ENCODE measurements at regions not wholly inside any gene's neighbourhood (a gene's known extent, or its start where the extent isn't known, plus 50 kb on each side); places are given as distances from the start of the nearest gene placed in this dataset.

DNA sequence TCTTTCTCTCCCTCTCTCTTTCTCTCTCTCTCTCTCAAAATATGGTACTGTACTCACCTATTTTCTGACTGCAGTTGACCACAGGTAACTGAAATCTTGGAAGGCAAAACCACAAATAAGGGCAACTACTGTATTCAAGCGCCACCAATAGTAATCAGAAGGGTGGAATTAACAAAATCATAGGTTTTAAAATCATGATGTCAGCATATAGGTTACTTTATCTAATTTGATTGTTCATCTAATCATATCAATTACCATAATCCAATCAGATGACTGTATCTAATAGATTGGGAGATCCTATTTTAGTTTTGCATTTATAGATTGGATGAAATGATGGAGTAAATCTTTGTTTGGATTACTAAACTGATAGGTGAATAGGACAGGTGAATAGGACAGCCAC is 155.8 kb upstream of the KITLG start:
- Histone ChIP-seq H3K9me1 (ENCODE audit: control insufficient read depth, extremely low read depth, insufficient read depth, low read length) (no peaks in the 10 kb centered on the region), H2AFZ (ENCODE audit: control insufficient read depth, low read length) (no peak overlapping the region), H3K4me2 (ENCODE audit: control insufficient read depth, extremely low read depth, insufficient read depth, low read depth, low read length) (no peak overlapping the region), H3K27me3 (ENCODE audit: control insufficient read depth, extremely low read depth, insufficient read depth, low read length) (no peaks in the 10 kb centered on the region), H3K4me1 (ENCODE audit: control insufficient read depth, extremely low read depth, insufficient read depth, low read length) (no peaks in the 10 kb centered on the region), H3K36me3 (ENCODE audit: control insufficient read depth in 2 of 2, extremely low read depth in 1 of 2, insufficient read depth in 2 of 2, low read length in 2 of 2) (no peaks in the 10 kb centered on the region), H3K4me3 (ENCODE audit: control insufficient read depth in 2 of 3, extremely low read depth in 1 of 3, insufficient read depth in 2 of 3, low read depth in 1 of 3, low read length in 3 of 3) (no peak overlapping the region), H3K79me2 (ENCODE audit: control insufficient read depth, insufficient read depth, low read length) (no peaks in the 10 kb centered on the region), H4K20me1 (ENCODE audit: control insufficient read depth, extremely low read depth, insufficient read depth, low read length) (no peaks in the 10 kb centered on the region), H3K27ac (ENCODE audit: control insufficient read depth, insufficient read depth, low read length) (no peak overlapping the region), H3K9ac (ENCODE audit: control insufficient read depth, extremely low read depth, insufficient read depth, low read length) (no peak overlapping the region), H3K9me3 (ENCODE audit: control insufficient read depth, low read depth, low read length) (no peaks in the 10 kb centered on the region)
- DNase-seq (ENCODE audit: low read depth, low spot score) (no peak), FAIRE-seq (no peak)
- TF ChIP-seq, protein P1, sequence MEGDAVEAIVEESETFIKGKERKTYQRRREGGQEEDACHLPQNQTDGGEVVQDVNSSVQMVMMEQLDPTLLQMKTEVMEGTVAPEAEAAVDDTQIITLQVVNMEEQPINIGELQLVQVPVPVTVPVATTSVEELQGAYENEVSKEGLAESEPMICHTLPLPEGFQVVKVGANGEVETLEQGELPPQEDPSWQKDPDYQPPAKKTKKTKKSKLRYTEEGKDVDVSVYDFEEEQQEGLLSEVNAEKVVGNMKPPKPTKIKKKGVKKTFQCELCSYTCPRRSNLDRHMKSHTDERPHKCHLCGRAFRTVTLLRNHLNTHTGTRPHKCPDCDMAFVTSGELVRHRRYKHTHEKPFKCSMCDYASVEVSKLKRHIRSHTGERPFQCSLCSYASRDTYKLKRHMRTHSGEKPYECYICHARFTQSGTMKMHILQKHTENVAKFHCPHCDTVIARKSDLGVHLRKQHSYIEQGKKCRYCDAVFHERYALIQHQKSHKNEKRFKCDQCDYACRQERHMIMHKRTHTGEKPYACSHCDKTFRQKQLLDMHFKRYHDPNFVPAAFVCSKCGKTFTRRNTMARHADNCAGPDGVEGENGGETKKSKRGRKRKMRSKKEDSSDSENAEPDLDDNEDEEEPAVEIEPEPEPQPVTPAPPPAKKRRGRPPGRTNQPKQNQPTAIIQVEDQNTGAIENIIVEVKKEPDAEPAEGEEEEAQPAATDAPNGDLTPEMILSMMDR (optimal IDR thresholded peaks at IDR 0.05 in 1 of 3, IDR thresholded peaks at IDR 0.05 in 1 of 3, conservative IDR thresholded peaks at IDR 0.05 in 1 of 3; ENCODE audit: extremely low read depth in 1 of 3, insufficient read depth in 2 of 3, low read length in 3 of 3): no peak
- dilution Hi-C loops (cut with MboI; ENCODE audit: extremely low pct_ligation_motif_present, low sequenced_read_pairs): no loop called here

DNA sequence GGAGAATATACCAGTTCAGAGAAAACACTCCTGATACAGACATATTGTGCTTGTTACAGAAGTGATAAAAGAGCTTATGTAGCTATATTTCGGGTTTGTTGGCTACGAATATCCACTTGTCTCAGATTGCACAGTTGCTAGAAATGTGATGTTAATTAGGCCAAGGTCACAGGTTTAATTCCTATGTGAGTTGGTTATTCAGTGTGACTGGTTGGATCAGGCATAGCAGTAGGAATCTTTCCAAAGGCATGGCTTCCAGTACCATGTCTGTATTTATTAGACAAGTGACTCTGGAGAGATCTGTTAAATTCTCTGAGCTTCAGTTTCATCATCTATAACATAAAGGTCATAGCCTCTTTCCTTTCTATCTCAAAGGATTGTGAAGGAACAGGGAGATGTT is 152.7 kb upstream of the KITLG start:
- H3K9me1 ChIP-seq (ENCODE audit: control insufficient read depth, extremely low read depth, insufficient read depth, low read length): no peaks in the 10 kb centered on the region
- H4K20me1 ChIP-seq (ENCODE audit: control insufficient read depth, extremely low read depth, insufficient read depth, low read length): no peaks in the 10 kb centered on the region
- FAIRE-seq: no peak
- H3K4me3 ChIP-seq (ENCODE audit: control insufficient read depth in 2 of 3, extremely low read depth in 1 of 3, insufficient read depth in 2 of 3, low read depth in 1 of 3, low read length in 3 of 3): no peak overlapping the region
- dilution Hi-C loops (cut with MboI; ENCODE audit: extremely low pct_ligation_motif_present, low sequenced_read_pairs): no loop called here
- TF ChIP-seq, protein P1 (optimal IDR thresholded peaks at IDR 0.05 in 1 of 3, IDR thresholded peaks at IDR 0.05 in 1 of 3, conservative IDR thresholded peaks at IDR 0.05 in 1 of 3; ENCODE audit: extremely low read depth in 1 of 3, insufficient read depth in 2 of 3, low read length in 3 of 3): no peak
- no peak for TF ChIP-seq EZH2 (IDR thresholded peaks at IDR 0.05; ENCODE audit: low read length)
- no peak overlapping the region for H3K9ac ChIP-seq (ENCODE audit: control insufficient read depth, extremely low read depth, insufficient read depth, low read length)
- no peak overlapping the region for H2AFZ ChIP-seq (ENCODE audit: control insufficient read depth, low read length)
- no peak overlapping the region for H3K27ac ChIP-seq (ENCODE audit: control insufficient read depth, insufficient read depth, low read length)
- no peak for DNase-seq (ENCODE audit: low read depth, low spot score)
- no peaks in the 10 kb centered on the region for H3K36me3 ChIP-seq (ENCODE audit: control insufficient read depth in 2 of 2, extremely low read depth in 1 of 2, insufficient read depth in 2 of 2, low read length in 2 of 2)
- no peaks in the 10 kb centered on the region for H3K27me3 ChIP-seq (ENCODE audit: control insufficient read depth, extremely low read depth, insufficient read depth, low read length)
- no peak overlapping the region for H3K4me2 ChIP-seq (ENCODE audit: control insufficient read depth, extremely low read depth, insufficient read depth, low read depth, low read length)
- H3K4me1 ChIP-seq (ENCODE audit: control insufficient read depth, extremely low read depth, insufficient read depth, low read length): no peaks in the 10 kb centered on the region
- no peaks in the 10 kb centered on the region for H3K9me3 ChIP-seq (ENCODE audit: control insufficient read depth, low read depth, low read length)
- H3K79me2 ChIP-seq (ENCODE audit: control insufficient read depth, insufficient read depth, low read length): no peaks in the 10 kb centered on the region
